ENCODE measurements at regions not wholly inside any gene's neighbourhood (a gene's known extent, or its start where the extent isn't known, plus 50 kb on each side); places are given as distances from the start of the nearest gene placed in this dataset.

GRCh38 chr2:139438478-139438877 lies 658.3 kb upstream of the NXPH2 start:
- Histone ChIP-seq H3K9me3 (ENCODE audit: insufficient read depth, low read depth, low read length) (no peaks in the 10 kb centered on the region), H3K9me2 (replicated peaks; ENCODE audit: low read depth, low read length) (no peaks in the 10 kb centered on the region), H3F3A (ENCODE audit: low read depth) (no peaks in the 10 kb centered on the region), H3K36me3 (ENCODE audit: insufficient read depth, low read length) (no peaks in the 10 kb centered on the region), H3K4me1 (ENCODE audit: insufficient read depth, low read length, poor library complexity, severe bottlenecking) (no peaks in the 10 kb centered on the region), H4K20me1 (ENCODE audit: insufficient read depth, low read length, poor library complexity, severe bottlenecking) (no peaks in the 10 kb centered on the region), H3K27me3 (ENCODE audit: insufficient read depth, low read length, poor library complexity, severe bottlenecking) (no peaks in the 10 kb centered on the region), H3K4me2 (ENCODE audit: low read depth, low read length, poor library complexity, severe bottlenecking) (no peak overlapping the region), H3K79me2 (ENCODE audit: insufficient read depth, low read length) (no peaks in the 10 kb centered on the region), H3K9ac (ENCODE audit: low read depth, low read length, poor library complexity, severe bottlenecking) (no peak overlapping the region), H2AFZ (ENCODE audit: low read length) (no peak overlapping the region), H3K4me3 (ENCODE audit: low read length, poor library complexity, severe bottlenecking) (no peak overlapping the region)
- TF ChIP-seq EZH2phosphoT487 (IDR thresholded peaks at IDR 0.05; ENCODE audit: borderline replicate concordance) (no peak), CTCF (conservative IDR thresholded peaks at IDR 0.05; ENCODE audit: low read length) (no peak)

GRCh38 chr2:139427164-139427563 lies 647.0 kb upstream of the NXPH2 start:
- H3K4me2 ChIP-seq (ENCODE audit: low read depth, low read length, poor library complexity, severe bottlenecking): no peak overlapping the region
- no peaks in the 10 kb centered on the region for H3K9me3 ChIP-seq (ENCODE audit: insufficient read depth, low read depth, low read length)
- H3F3A ChIP-seq (ENCODE audit: low read depth): no peaks in the 10 kb centered on the region
- H2AFZ ChIP-seq (ENCODE audit: low read length): no peak overlapping the region
- H3K4me1 ChIP-seq (ENCODE audit: insufficient read depth, low read length, poor library complexity, severe bottlenecking): no peaks in the 10 kb centered on the region
- H3K9ac ChIP-seq (ENCODE audit: low read depth, low read length, poor library complexity, severe bottlenecking): no peak overlapping the region
- no peaks in the 10 kb centered on the region for H3K79me2 ChIP-seq (ENCODE audit: insufficient read depth, low read length)
- H3K27me3 ChIP-seq (ENCODE audit: insufficient read depth, low read length, poor library complexity, severe bottlenecking): no peaks in the 10 kb centered on the region
- no peaks in the 10 kb centered on the region for H3K9me2 ChIP-seq (replicated peaks; ENCODE audit: low read depth, low read length)
- H3K36me3 ChIP-seq (ENCODE audit: insufficient read depth, low read length): no peaks in the 10 kb centered on the region
- no peak for TF ChIP-seq CTCF (conservative IDR thresholded peaks at IDR 0.05; ENCODE audit: low read length)
- no peak overlapping the region for H3K4me3 ChIP-seq (ENCODE audit: low read length, poor library complexity, severe bottlenecking)
- no peaks in the 10 kb centered on the region for H4K20me1 ChIP-seq (ENCODE audit: insufficient read depth, low read length, poor library complexity, severe bottlenecking)

- Histone ChIP-seq H3K36me3 (ENCODE audit: insufficient read depth, low read length) (no peaks in the 10 kb centered on the region), H3K4me1 (ENCODE audit: insufficient read depth, low read length, poor library complexity, severe bottlenecking) (no peaks in the 10 kb centered on the region), H3K4me3 (ENCODE audit: low read length, poor library complexity, severe bottlenecking) (no peak overlapping the region), H3K79me2 (ENCODE audit: insufficient read depth, low read length) (no peaks in the 10 kb centered on the region), H3K27me3 (ENCODE audit: insufficient read depth, low read length, poor library complexity, severe bottlenecking) (no peaks in the 10 kb centered on the region), H3F3A (ENCODE audit: low read depth) (no peaks in the 10 kb centered on the region), H2AFZ (ENCODE audit: low read length) (no peak overlapping the region), H3K9me2 (replicated peaks; ENCODE audit: low read depth, low read length) (no peaks in the 10 kb centered on the region), H3K9me3 (ENCODE audit: insufficient read depth, low read depth, low read length) (no peaks in the 10 kb centered on the region), H3K9ac (ENCODE audit: low read depth, low read length, poor library complexity, severe bottlenecking) (no peak overlapping the region), H3K4me2 (ENCODE audit: low read depth, low read length, poor library complexity, severe bottlenecking) (no peak overlapping the region), H4K20me1 (ENCODE audit: insufficient read depth, low read length, poor library complexity, severe bottlenecking) (no peaks in the 10 kb centered on the region)
- no peak for TF ChIP-seq CTCF (conservative IDR thresholded peaks at IDR 0.05; ENCODE audit: low read length)
Measured at GRCh38 chr2:139424101-139424500, 643.9 kb upstream of the NXPH2 start.
